IMR-90 (cell line): ENCODE measurements at regions not wholly inside any gene's neighbourhood (a gene's known extent, or its start where the extent isn't known, plus 50 kb on each side); places are given as distances from the start of the nearest gene placed in this dataset.
"Not testable (repeated sequence)": the region's sequence is repeated elsewhere in the genome, so short reads cannot be mapped to it uniquely, and the experiment has no call there.

Experiments
- ATAC-seq: fragments of 200-7000 bp; cut with Tn5 transposase; 2 replicates; pipeline ENCODE4 v1.9.1; 2020; ENCODE audit warnings: low read depth, mild to moderate bottlenecking, moderate library complexity
- BruUV-seq: library from RNA; stranded (reverse); fragments of 400-500 nt; replicated peaks from 2 replicates; lab custom pipeline; 2021; lab: Mats Ljungman, UMichigan
- CTCF ChIA-PET: fragments of 300-600 bp; formaldehyde crosslinking; extraction: SDS; loops from one replicate; lab custom pipeline; 2021; ENCODE audit warnings: antibody characterized with exemption; lab: Yijun Ruan, JAX
- POLR2A ChIA-PET: fragments of 300-600 bp; sonication (Branson Sonifier 250); formaldehyde crosslinking; loops from one replicate; lab custom pipeline; 2022; ENCODE audit warnings: antibody characterized with exemption; ENCODE audit not compliant: unreplicated experiment; lab: Charles Lee
- DNase-seq: peaks from one replicate; pipeline ENCODE4 v3.0.0; 2013
- H2AFZ ChIP-seq: replicated peaks from 2 replicates; pipeline ENCODE3; 2013; ENCODE audit warnings: low read length, mild to moderate bottlenecking; ENCODE audit not compliant: poor library complexity
- H2AK5ac ChIP-seq: 2 replicates; pipeline ENCODE4 v1.6.1; 2013; ENCODE audit warnings: low read depth, low read length, inconsistent platforms
- H2AK9ac ChIP-seq: replicated peaks from 2 replicates; pipeline ENCODE3; 2013; ENCODE audit warnings: mild to moderate bottlenecking, low read depth, low read length, moderate library complexity; ENCODE audit not compliant: poor library complexity
- H2BK120ac ChIP-seq: 2 replicates; pipeline ENCODE4 v1.6.1; 2013; ENCODE audit warnings: low read depth, low read length, inconsistent platforms
- H2BK15ac ChIP-seq: 3 replicates; pipeline ENCODE4 v1.6.1; 2013; ENCODE audit warnings: low read depth, low read length, inconsistent platforms
- H2BK20ac ChIP-seq: 2 replicates; pipeline ENCODE4 v1.6.1; 2013; ENCODE audit warnings: low read depth, mild to moderate bottlenecking, inconsistent platforms, low read length, moderate library complexity
- H2BK5ac ChIP-seq: 2 replicates; pipeline ENCODE4 v1.6.1; 2013; ENCODE audit warnings: mild to moderate bottlenecking, low read depth, low read length, inconsistent platforms; ENCODE audit not compliant: poor library complexity, severe bottlenecking
- H3K14ac ChIP-seq: replicated peaks from 2 replicates; pipeline ENCODE4 v1.6.1; 2013; ENCODE audit warnings: low read depth, low read length, inconsistent platforms
- H3K18ac ChIP-seq: 2 replicates; pipeline ENCODE4 v1.6.1; 2013; ENCODE audit warnings: low read depth, low read length, control low read depth
- H3K23ac ChIP-seq: 2 replicates; pipeline ENCODE4 v1.6.1; 2013; ENCODE audit warnings: low read depth, low read length, inconsistent platforms
- H3K27ac ChIP-seq: 2 replicates; pipeline ENCODE4 v1.5.1; 2013; ENCODE audit warnings: mild to moderate bottlenecking, control low read depth, low read length; ENCODE audit not compliant: insufficient read depth
- H3K27me3 ChIP-seq: 2 replicates; pipeline ENCODE4 v1.6.1; 2013; ENCODE audit warnings: low read length; ENCODE audit not compliant: control insufficient read depth, insufficient read depth
- H3K36me3 ChIP-seq: 2 replicates; pipeline ENCODE4 v1.6.1; 2013; ENCODE audit warnings: low read length, mixed read lengths; ENCODE audit not compliant: control insufficient read depth, insufficient read depth
- H3K4ac ChIP-seq: 2 replicates; pipeline ENCODE4 v1.6.1; 2013; ENCODE audit warnings: low read depth, low read length, inconsistent platforms
- H3K4me1 ChIP-seq: 2 replicates; pipeline ENCODE4 v1.6.1; 2013; ENCODE audit warnings: low read length, mixed read lengths; ENCODE audit not compliant: control insufficient read depth, insufficient read depth
- H3K4me2 ChIP-seq: 2 replicates; pipeline ENCODE4 v1.6.1; 2013; ENCODE audit warnings: low read depth, mild to moderate bottlenecking, control low read depth, low read length, moderate library complexity
- H3K4me3 ChIP-seq: 2 replicates; pipeline ENCODE4 v1.5.1; 2013; ENCODE audit warnings: low read depth, mild to moderate bottlenecking, control low read depth, low read length, moderate library complexity; ENCODE audit not compliant: insufficient read depth
- H3K56ac ChIP-seq: 2 replicates; pipeline ENCODE4 v1.6.1; 2013; ENCODE audit warnings: low read length, inconsistent platforms; ENCODE audit not compliant: insufficient read depth; ENCODE audit errors: extremely low read depth
- H3K79me1 ChIP-seq, 2 experiments: 2 replicates each; pipeline ENCODE4 v1.6.1; 2013; ENCODE audit warnings: low read length in 2 of 2, inconsistent platforms in 1 of 2, low read depth in 1 of 2
- H3K9ac ChIP-seq: 2 replicates; pipeline ENCODE4 v1.6.1; 2013; ENCODE audit warnings: low read depth, low read length, control low read depth
- H3K9me1 ChIP-seq: 2 replicates; pipeline ENCODE4 v1.6.1; 2013; ENCODE audit warnings: low read length, inconsistent platforms; ENCODE audit not compliant: insufficient read depth
- H3K9me3 ChIP-seq: 2 replicates; pipeline ENCODE4 v1.6.1; 2013; ENCODE audit warnings: low read length; ENCODE audit not compliant: control insufficient read depth, insufficient read depth
- H4K20me1 ChIP-seq: 2 replicates; pipeline ENCODE4 v1.6.1; 2013; ENCODE audit warnings: low read length, inconsistent platforms; ENCODE audit not compliant: insufficient read depth
- H4K5ac ChIP-seq: 2 replicates; pipeline ENCODE4 v1.6.1; 2013; ENCODE audit warnings: mild to moderate bottlenecking, low read depth, low read length, control low read depth
- H4K8ac ChIP-seq, 2 experiments: 2 replicates each; pipeline ENCODE4 v1.6.1; 2013; ENCODE audit warnings: low read depth in 2 of 2, low read length in 2 of 2, control low read depth in 1 of 2, inconsistent platforms in 1 of 2
- H4K91ac ChIP-seq: 2 replicates; pipeline ENCODE4 v1.6.1; 2013; ENCODE audit warnings: low read depth, low read length, inconsistent platforms; ENCODE audit not compliant: insufficient read depth
- WGBS, 2 experiments: methylation state at CpG; one replicate each; pipeline versions ENCODE4 v1.1.5 to v1.1.7; 2013; ENCODE audit warnings: missing lambda C conversion rate in 2 of 2; ENCODE audit not compliant: insufficient read length in 1 of 2; ENCODE audit errors: extremely low coverage in 2 of 2; 5-methylcytosine and 5-hydroxymethylcytosine counted together
- dilution Hi-C: fragments of 300-500 bp; cut with HindIII; formaldehyde crosslinking; loops from one replicate; pipeline ENCODE4 v1.14.3; 2018; ENCODE audit warnings: low sequenced_read_pairs; ENCODE audit not compliant: unreplicated experiment
- in situ Hi-C: fragments of 300-500 bp; cut with MboI; formaldehyde crosslinking; loops from 3 replicates; pipeline ENCODE4 v1.14.3; 2019; ENCODE audit warnings: low sequenced_read_pairs, inconsistent platforms, mixed read lengths
- intact Hi-C: fragments of 100-400 bp; cut with micrococcal nuclease; formaldehyde crosslinking; loops from 2 replicates; pipeline ENCODE4 v1.10.0; 2022

DNA sequence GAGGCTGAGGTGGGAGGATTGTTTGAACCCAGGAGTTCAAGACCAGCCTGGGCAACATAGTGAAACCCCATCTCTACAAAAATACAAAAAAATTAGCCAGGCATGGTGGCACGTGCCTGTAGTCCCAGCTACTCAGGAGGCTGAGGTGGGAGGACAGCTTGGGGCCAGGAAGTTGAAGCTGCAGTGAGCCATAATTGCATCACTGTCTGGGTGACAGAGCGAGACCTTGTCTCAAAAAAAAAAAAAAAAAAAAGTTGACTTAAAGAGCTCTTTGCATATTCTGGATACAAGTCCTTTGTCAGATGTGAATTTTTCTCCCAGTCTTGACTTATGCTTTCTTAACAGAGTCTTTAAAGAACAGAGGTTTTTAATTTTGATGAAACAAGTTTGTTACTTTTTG lies 79.9 kb upstream of the RPH3AL start:
- H3K14ac ChIP-seq, H3K9ac ChIP-seq, H3K4me2 ChIP-seq, H4K91ac ChIP-seq, H3K4me1 ChIP-seq, H3K9me1 ChIP-seq, dilution Hi-C loops, H3K56ac ChIP-seq, H2BK120ac ChIP-seq, H3K36me3 ChIP-seq, H3K4ac ChIP-seq, H2AK9ac ChIP-seq, H2BK15ac ChIP-seq, DNase-seq, H3K23ac ChIP-seq, H4K5ac ChIP-seq, H2BK5ac ChIP-seq, H3K79me1 ChIP-seq, CTCF ChIA-PET, H3K18ac ChIP-seq, POLR2A ChIA-PET, H3K27ac ChIP-seq, intact Hi-C loops, ATAC-seq, H4K20me1 ChIP-seq, BruUV-seq, H4K8ac ChIP-seq, H2AK5ac ChIP-seq, H3K27me3 ChIP-seq, H3K4me3 ChIP-seq, in situ Hi-C loops, H2BK20ac ChIP-seq, H2AFZ ChIP-seq: not testable (repeated sequence)
- peaks cover 10% of the 10 kb centered on the region for H3K9me3 ChIP-seq
- WGBS, 2 experiments, result no CpG with 5 or more reads among the region's 2 CpGs
